Stimulated activated CD8-positive, alpha-beta memory T cell treated with anti-CD3 and anti-CD28 coated beads, Interleukin-4, amount 100 ng/mL, for 4 hours (primary cell): ENCODE measurements at regions not wholly inside any gene's neighbourhood (a gene's known extent, or its start where the extent isn't known, plus 50 kb on each side); places are given as distances from the start of the nearest gene placed in this dataset.
"Not testable (repeated sequence)": the region's sequence is repeated elsewhere in the genome, so short reads cannot be mapped to it uniquely, and the experiment has no call there.

Experiments used
- DNase-seq, 2 donors: peaks; one replicate each; pipeline ENCODE4 v3.0.0-alpha.2; 2020; ENCODE audit warnings: low read depth in 2 of 2, low spot score in 1 of 2

DNA sequence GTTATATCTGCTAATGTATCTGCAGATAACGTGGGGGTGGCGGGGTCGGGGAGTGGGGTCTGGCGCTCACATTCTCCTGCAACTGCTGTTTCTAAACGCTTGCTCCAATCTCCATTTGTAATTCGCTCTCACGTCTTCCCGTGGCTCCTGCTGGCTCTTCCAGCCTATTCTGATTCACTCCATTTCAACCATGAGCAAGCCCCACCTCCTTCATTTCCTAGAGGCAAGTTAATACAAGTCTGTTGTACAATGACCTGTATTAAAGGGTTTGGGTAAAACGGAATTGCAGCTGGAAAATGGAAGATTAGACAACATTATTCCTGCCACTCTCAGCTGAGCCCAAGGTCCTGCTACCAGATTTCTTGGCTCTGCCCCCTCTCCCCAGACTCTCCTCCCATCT is 132.3 kb downstream of the CSNK2A3 start:
- DNase-seq, result no peak

DNA sequence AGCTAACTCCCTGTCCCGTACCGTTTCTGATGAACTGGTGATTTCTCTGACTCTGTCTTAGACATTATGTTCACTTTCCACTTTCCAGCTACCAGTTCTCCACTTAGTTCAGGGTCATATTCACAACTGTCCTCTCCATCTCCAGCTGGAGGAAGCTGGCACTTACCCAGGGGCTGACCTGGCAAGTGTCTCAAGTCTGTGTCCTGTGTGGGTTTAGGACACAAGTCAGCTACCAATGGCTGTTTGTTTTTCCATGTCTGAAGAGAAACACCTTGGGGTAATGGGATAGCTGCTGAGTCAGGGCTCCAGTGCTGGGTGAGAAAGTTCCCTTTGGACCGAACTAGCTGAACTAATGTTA is 134.4 kb downstream of the CSNK2A3 start:
- DNase-seq, result no peak

DNA sequence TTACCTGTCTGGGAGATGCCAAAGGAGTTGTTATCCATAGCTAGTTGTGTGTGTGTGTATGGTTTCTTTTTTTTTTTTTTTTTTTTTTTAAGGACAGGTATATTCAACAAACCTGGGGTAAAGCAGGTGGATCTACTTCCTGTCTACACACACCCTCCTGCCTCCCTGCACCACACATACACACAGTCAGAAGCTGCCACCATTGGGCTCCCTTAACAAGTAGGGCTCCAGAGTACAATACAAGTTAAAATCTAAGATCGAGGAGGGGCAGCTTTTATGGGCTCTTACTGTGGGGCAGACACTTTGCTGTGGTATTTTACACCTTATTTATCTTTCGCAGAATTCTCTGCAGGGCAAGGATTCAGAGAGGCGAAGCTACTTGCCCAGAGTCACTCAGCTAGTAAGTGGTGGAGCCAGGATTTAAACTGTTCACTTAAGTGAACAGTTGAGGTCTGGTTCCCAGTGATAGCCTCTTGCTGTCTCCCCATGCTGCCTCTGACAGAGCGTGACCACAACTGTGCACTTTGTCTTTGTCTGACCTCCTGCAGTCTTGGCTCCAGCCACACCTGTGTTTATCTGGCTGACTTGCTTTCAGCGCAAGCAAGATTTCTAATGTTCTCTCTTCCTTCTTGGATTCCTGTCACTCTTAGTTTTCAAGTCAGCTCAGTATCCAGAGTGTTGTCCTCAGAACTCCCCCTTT is 135.0 kb downstream of the CSNK2A3 start:
- no peak for DNase-seq

GRCh38 chr11:11217289-11217928 is 135.6 kb downstream of the CSNK2A3 start:
- no peak for DNase-seq

GRCh38 chr11:11215944-11216343 is 137.1 kb downstream of the CSNK2A3 start:
- DNase-seq, result no peak

DNA sequence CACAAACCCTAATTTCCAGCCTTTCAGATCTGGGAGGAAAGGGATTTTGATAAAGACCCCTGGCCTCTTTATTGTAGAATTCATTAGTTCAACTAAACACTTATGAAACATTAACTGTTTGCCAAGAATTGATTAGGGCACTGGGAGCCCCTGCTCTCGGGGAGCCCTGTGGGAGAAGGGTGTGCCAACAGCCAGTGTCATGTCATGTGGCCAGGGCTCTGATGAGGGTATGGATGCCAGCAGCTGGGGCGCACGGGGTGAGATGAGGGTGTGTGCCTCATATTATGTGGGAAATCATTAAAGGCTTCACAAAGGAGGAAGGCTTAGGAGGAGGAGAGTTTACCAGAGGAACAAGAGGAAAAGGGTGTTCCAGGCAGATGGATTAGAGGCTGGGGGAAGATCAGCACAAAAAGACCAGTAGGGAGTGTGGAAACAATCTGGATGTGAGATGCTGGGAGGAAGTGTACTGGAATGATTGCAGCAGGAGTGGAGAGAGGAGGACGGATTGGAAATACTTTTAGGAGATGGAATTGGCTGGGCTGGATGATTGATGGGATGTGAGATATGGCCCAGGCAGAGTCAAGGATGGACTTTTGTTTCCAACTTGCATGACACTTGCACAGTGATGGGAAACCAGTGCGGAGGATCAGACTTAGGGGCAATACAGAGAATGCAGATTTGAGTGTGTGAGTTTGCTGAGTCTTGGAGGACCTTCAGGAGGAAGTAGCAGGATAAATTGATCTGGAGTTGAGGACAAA is 137.8 kb downstream of the CSNK2A3 start:
- DNase-seq, result no peak

DNA sequence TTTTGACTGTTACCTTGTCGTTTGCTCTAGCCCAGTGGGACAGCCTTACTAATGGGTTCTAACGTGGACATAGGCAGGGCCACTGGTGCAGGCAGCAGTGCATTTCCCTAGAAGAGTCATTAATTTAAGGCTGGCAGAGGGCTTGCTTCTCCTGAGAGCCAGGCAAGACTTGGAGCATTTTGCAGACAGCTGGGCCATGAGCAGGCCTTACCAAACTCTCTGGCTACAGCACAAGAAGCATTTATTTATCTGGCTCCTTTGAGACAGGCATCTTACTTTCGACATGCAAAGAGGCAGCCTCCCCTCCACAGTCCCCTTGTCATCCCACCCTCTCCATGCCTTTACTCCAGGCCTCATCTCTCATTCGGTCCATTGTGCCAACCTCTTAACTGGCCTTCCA is 139.9 kb downstream of the CSNK2A3 start:
- DNase-seq, result no peak

DNA sequence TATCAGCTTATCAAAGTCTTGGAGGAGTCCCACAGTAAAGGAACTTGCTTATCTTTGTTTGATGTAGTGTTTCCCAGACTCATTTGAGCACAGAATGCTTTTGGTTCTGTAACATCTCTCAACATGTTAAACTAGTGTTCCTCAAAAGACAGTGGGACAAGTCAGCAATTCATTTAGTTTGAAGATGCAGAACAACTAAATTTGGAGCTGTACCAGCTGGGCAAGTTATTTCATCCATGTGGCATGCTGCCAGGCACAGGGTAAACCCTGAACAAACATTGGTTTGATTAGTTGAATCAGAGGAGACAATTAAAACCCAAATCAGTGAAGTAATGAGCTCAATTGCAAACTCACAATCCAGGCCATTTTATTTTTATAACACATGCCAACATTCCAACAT is 141.2 kb downstream of the CSNK2A3 start:
- DNase-seq, result no peak

GRCh38 chr11:11211186-11211585 is 141.9 kb downstream of the CSNK2A3 start:
- DNase-seq, result no peak

DNA sequence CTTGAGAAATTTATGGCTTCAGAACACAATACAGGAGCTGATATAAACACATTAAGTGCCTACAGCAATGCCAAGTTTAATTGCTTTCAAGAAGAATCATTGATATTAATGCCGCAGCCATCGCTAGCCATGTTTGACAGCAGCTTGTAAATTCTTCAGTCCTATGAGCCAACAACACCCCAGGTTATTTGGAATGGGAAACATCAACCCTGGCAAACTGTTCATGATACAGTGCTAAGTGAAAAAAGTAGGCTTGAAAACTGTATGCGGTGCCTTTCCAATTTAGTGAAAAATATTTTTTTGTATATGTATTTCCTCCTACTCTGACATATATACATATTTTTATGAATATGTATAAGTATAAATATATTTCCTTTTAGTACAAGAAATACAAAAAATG is 142.6 kb downstream of the CSNK2A3 start:
- no peak for DNase-seq

GRCh38 chr11:11209967-11210366 is 143.1 kb downstream of the CSNK2A3 start:
- no peak for DNase-seq

GRCh38 chr11:11208994-11209393 is 144.1 kb downstream of the CSNK2A3 start:
- no peak for DNase-seq

- DNase-seq, result no peak
Observed at GRCh38 chr11:11207428-11207827, 145.6 kb downstream of the CSNK2A3 start.

GRCh38 chr11:11206484-11206883 is 146.6 kb downstream of the CSNK2A3 start:
- no peak for DNase-seq

DNA sequence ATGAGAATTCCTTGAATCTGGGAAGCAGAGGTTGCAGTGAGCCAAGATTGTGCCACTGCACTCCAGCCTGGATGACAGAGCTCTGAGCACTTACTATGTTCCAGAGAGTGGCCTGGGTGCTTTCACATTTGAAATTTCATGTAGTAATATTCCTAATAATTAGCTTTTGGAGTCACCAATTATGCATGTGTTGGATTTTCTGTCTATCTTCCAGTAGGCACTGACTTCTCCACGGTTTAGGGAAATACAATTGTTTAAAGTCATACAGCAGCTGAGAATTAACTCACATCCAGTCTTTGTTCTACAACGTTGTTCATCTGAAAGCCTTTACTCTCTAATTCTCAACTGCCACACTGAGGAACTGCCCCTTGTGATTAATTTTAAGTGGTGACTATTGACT is 150.2 kb downstream of the CSNK2A3 start:
- DNase-seq, result no peak

DNA sequence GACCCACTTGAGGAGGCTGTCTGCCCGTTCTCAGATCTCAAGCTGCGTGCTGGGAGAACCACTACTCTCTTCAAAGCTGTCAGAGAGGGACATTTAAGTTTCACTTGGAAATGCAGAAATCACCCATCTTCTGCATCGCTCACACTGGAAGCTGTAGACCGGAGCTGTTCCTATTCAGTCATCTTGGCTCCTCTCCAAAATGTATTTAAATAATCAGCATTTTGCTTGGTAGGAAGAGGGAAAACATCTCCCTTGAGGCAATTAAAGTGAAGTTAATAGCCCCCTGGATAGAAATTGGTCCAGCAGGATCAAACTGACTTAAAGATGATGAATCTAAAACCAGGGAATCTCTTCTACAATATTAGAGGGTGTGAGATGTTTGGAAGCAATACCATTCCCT is 151.7 kb downstream of the CSNK2A3 start:
- not testable (repeated sequence) for DNase-seq

DNA sequence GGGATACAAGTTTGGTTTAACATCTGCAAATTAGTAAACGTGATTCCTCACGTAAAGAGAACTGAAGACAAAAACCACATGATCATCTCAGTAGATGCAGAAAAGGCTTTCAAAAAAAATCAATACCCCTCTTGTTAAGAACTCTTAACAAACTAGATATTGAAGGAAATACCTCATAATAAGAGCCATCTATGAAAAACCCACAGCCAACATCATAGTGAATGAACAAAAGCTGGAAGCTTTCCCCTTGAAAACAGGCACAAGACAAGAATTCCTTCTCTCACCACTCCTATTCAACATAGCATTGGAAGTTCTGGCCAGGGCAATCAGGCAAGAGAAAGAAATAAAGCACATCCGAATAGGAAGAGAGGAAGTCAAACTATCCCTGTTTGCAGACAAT is 160.5 kb downstream of the CSNK2A3 start:
- no peak for DNase-seq

DNA sequence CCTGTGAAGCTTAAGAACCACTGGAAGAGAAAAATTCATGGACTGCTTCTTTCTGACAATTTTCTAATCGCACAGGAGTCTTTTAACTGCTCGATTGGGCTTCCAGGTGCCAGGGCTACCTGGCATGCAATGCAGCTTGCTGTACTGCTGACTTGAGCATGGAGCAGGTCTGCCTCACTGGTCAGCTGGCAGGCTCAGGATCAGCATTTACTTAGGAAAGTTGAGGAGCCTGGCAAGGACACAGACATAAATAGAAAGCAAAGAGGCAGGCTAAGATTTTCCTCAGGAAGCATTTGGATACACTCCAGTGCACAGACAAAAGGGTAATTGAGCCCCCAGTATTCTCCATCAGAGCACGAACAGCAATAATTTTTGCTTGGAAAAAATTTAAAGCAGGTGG is 163.5 kb downstream of the CSNK2A3 start:
- no peak for DNase-seq

DNA sequence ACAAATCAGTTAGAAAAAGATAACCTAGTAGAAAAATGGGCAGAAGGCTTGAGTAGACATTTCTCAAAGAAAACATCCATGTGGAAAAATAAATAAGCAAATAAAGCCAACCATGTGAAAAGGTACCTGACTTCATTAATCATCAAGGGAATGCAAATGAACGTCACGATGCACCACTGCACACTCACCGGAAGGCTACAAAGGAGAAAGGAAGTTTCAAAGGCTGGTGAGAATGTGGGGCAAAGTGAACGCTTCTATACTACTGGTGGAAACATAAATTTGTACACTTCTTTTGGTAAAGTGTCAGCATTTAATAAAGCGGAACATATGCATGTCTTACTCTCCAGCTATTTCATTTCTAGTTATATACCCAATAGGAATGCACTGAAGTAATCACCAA is 166.8 kb downstream of the CSNK2A3 start:
- DNase-seq, result no peak

DNA sequence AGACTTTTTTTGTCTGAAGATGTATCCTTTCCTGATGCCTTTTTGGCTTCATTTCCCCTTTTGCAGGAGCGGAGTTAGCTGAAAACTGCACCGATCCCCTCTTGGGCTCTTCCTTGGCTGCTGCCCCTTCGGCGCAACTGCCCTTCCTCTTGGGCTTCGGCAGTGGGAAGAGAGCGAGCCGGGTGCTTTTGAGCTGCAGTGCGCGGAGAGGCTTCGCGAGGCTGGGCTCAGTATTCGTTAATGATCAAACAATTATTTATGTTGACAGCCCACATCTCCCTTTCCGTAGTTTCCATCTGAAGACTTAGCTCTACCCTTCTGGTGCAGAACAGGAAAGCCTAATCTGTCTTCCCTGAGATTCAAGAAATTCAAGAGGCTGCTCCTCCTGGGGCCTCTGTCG is 170.8 kb downstream of the CSNK2A3 start:
- no peak for DNase-seq

DNA sequence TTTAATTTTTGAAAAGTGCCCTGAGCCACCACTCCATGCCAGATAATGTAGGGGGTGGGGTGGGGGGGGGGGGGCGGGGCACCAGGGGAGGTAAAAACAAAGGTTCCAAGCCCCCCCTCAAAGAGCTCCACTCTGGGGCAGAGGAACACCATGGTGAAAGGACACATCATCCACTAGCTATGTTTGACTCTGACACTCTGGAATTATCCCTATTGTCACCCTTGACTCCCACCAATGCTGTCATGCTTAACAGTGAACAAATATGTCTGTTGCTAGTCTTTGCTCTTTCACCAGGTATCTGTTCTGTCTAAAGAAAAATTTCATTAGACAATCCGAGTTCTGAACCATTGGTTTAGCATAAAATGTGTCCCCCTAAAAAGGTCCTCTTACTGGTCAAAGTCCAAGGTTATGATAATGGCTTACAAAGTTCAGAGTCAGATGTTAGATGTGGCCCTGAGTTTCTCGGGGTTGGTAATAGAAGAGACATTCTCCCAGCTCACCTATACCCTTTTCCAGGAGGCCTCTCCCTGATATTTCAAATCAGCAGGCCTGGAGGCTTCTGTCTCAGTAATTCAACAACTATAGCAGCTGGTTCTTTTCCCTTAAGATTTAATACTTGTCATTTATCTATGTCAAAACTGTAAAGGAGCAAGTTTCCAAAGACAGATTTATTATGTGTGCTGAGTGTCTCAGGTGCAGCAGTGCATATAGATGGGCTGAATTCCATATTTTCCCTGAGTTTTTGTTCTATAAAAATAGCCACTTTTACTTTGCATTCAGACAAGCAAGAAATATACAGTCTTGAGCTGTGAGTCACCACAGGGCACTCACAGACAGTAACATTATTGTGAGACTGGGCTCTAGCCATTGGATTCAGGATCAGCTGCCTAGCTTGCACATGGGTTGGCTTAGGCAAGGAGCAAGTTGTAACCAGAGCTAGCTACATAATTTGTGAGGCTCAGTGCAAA is 174.1 kb downstream of the CSNK2A3 start:
- DNase-seq, result no peak
